ENCODE measurements at regions not wholly inside any gene's neighbourhood (a gene's known extent, or its start where the extent isn't known, plus 50 kb on each side); places are given as distances from the start of the nearest gene placed in this dataset.

DNA sequence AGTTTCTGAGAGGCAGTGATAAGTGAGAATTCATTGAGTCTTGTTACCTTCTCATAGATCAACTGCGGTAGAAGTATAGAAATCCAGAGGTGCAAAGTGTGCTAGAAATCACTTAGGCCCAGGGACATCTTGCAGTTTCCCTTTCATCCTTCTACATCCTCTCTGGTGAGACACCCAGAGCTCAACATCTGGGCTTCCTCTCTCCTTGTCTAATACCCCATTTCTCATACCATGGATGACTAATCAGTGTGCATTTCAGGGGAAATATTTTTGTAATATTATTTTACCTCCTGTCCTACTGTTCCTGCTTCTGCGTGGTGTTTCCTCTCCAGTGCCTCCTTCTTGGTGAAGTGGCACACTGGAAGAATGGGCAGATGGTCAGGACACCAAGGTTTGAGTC lies 322.4 kb downstream of the TFAP2B start:
- H3K9ac ChIP-seq (ENCODE audit: low read length) = no peak overlapping the region
- no peak overlapping the region for H3K4me2 ChIP-seq (ENCODE audit: low read length)
- TF ChIP-seq MXI1 (conservative IDR thresholded peaks at IDR 0.05; ENCODE audit: poor library complexity, severe bottlenecking) (no peak), RAD21 (conservative IDR thresholded peaks at IDR 0.05) (no peak), SMC3 (conservative IDR thresholded peaks at IDR 0.05; ENCODE audit: poor library complexity) (no peak), EP300 (conservative IDR thresholded peaks at IDR 0.05; ENCODE audit: poor library complexity, severe bottlenecking) (no peak), EZH2 (IDR thresholded peaks at IDR 0.05; ENCODE audit: borderline replicate concordance, insufficient read depth, low read length, poor library complexity, severe bottlenecking) (no peak), POLR2AphosphoS5 (IDR thresholded peaks at IDR 0.05) (no peak), TAF1 (IDR thresholded peaks at IDR 0.05; ENCODE audit: low read depth) (no peak)
- TF ChIP-seq, protein P1, sequence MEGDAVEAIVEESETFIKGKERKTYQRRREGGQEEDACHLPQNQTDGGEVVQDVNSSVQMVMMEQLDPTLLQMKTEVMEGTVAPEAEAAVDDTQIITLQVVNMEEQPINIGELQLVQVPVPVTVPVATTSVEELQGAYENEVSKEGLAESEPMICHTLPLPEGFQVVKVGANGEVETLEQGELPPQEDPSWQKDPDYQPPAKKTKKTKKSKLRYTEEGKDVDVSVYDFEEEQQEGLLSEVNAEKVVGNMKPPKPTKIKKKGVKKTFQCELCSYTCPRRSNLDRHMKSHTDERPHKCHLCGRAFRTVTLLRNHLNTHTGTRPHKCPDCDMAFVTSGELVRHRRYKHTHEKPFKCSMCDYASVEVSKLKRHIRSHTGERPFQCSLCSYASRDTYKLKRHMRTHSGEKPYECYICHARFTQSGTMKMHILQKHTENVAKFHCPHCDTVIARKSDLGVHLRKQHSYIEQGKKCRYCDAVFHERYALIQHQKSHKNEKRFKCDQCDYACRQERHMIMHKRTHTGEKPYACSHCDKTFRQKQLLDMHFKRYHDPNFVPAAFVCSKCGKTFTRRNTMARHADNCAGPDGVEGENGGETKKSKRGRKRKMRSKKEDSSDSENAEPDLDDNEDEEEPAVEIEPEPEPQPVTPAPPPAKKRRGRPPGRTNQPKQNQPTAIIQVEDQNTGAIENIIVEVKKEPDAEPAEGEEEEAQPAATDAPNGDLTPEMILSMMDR (IDR thresholded peaks at IDR 0.05; ENCODE audit: poor library complexity, severe bottlenecking) = no peak
- TF ChIP-seq, protein P2, sequence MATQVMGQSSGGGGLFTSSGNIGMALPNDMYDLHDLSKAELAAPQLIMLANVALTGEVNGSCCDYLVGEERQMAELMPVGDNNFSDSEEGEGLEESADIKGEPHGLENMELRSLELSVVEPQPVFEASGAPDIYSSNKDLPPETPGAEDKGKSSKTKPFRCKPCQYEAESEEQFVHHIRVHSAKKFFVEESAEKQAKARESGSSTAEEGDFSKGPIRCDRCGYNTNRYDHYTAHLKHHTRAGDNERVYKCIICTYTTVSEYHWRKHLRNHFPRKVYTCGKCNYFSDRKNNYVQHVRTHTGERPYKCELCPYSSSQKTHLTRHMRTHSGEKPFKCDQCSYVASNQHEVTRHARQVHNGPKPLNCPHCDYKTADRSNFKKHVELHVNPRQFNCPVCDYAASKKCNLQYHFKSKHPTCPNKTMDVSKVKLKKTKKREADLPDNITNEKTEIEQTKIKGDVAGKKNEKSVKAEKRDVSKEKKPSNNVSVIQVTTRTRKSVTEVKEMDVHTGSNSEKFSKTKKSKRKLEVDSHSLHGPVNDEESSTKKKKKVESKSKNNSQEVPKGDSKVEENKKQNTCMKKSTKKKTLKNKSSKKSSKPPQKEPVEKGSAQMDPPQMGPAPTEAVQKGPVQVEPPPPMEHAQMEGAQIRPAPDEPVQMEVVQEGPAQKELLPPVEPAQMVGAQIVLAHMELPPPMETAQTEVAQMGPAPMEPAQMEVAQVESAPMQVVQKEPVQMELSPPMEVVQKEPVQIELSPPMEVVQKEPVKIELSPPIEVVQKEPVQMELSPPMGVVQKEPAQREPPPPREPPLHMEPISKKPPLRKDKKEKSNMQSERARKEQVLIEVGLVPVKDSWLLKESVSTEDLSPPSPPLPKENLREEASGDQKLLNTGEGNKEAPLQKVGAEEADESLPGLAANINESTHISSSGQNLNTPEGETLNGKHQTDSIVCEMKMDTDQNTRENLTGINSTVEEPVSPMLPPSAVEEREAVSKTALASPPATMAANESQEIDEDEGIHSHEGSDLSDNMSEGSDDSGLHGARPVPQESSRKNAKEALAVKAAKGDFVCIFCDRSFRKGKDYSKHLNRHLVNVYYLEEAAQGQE (IDR thresholded peaks at IDR 0.05; ENCODE audit: borderline replicate concordance) = no peak
- H3K4me3 ChIP-seq (ENCODE audit: low read length) = no peak overlapping the region
- no peaks in the 10 kb centered on the region for H3K36me3 ChIP-seq (ENCODE audit: insufficient read depth, low read length)
- H3F3A ChIP-seq (ENCODE audit: insufficient read depth, low read length, poor library complexity, severe bottlenecking) = no peaks in the 10 kb centered on the region
- no peak overlapping the region for H2AFZ ChIP-seq (ENCODE audit: low read depth, low read length)
- H3K27me3 ChIP-seq (ENCODE audit: insufficient read depth, low read depth, low read length) = no peaks in the 10 kb centered on the region
- H4K20me1 ChIP-seq (ENCODE audit: insufficient read depth) = no peaks in the 10 kb centered on the region
- no peaks in the 10 kb centered on the region for H3K9me3 ChIP-seq (ENCODE audit: low read length)
- H3K27ac ChIP-seq (ENCODE audit: low read length) = no peak overlapping the region
- H3K79me2 ChIP-seq (replicated peaks; ENCODE audit: insufficient read depth, low read length) = no peaks in the 10 kb centered on the region
- H3K9me2 ChIP-seq (ENCODE audit: insufficient read depth, low read length) = no peaks in the 10 kb centered on the region

DNA sequence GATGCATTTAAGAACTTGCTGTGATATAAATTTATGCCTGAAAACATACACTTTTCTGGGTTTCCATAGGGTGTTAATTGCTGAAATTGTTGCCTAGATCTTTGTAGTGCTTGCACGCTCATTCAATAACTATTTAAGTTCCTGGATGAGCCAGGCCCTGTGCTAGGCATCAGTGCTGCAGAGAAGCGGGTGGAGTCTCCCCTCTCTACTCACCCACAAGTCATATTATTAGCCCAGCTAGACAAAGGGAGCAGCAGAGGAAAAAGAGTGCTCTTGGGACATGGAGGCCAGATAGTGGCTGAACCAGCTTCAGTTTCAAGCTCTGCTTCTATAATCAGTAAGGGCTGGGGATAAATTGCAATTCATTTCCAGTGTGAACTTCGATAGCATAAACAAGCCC lies 329.1 kb downstream of the TFAP2B start:
- no peaks in the 10 kb centered on the region for H4K20me1 ChIP-seq (ENCODE audit: insufficient read depth)
- H3K27me3 ChIP-seq (ENCODE audit: insufficient read depth, low read depth, low read length) = no peaks in the 10 kb centered on the region
- no peak overlapping the region for H3K4me3 ChIP-seq (ENCODE audit: low read length)
- TF ChIP-seq MXI1 (conservative IDR thresholded peaks at IDR 0.05; ENCODE audit: poor library complexity, severe bottlenecking) (no peak), TAF1 (IDR thresholded peaks at IDR 0.05; ENCODE audit: low read depth) (no peak), EZH2 (IDR thresholded peaks at IDR 0.05; ENCODE audit: borderline replicate concordance, insufficient read depth, low read length, poor library complexity, severe bottlenecking) (no peak), EP300 (conservative IDR thresholded peaks at IDR 0.05; ENCODE audit: poor library complexity, severe bottlenecking) (no peak)
- H3F3A ChIP-seq (ENCODE audit: insufficient read depth, low read length, poor library complexity, severe bottlenecking) = no peaks in the 10 kb centered on the region
- H3K4me2 ChIP-seq (ENCODE audit: low read length) = no peak overlapping the region
- H3K27ac ChIP-seq (ENCODE audit: low read length) = no peak overlapping the region
- H3K9me2 ChIP-seq (ENCODE audit: insufficient read depth, low read length) = no peaks in the 10 kb centered on the region
- no peak overlapping the region for H2AFZ ChIP-seq (ENCODE audit: low read depth, low read length)
- H3K9ac ChIP-seq (ENCODE audit: low read length) = no peak overlapping the region
- H3K9me3 ChIP-seq (ENCODE audit: low read length) = no peaks in the 10 kb centered on the region
- no peaks in the 10 kb centered on the region for H3K79me2 ChIP-seq (replicated peaks; ENCODE audit: insufficient read depth, low read length)
- no peaks in the 10 kb centered on the region for H3K36me3 ChIP-seq (ENCODE audit: insufficient read depth, low read length)

All from neural cell (in vitro differentiated cells).